Calu3 (cell line): ENCODE measurements at regions not wholly inside any gene's neighbourhood (a gene's known extent, or its start where the extent isn't known, plus 50 kb on each side); places are given as distances from the start of the nearest gene placed in this dataset.

Source experiments
- BruUV-seq: library from RNA; stranded (reverse); fragments of 400-500 nt; replicated peaks from 2 replicates; lab custom pipeline; 2021; lab: Mats Ljungman, UMichigan
- CTCF ChIA-PET: fragments of 300-600 bp; sonication (Branson Sonifier 250); formaldehyde crosslinking; loops from one replicate; lab custom pipeline; 2022; ENCODE audit warnings: antibody characterized with exemption; lab: Charles Lee
- DNase-seq: peaks from one replicate; pipeline ENCODE4 v3.0.0; 2022
- H3K27ac Mint-ChIP-seq: one replicate; pipeline ENCODE4 v1.8.0; 2022; ENCODE audit warnings: mixed read lengths; ENCODE audit not compliant: unreplicated experiment
- H3K27me3 Mint-ChIP-seq: one replicate; pipeline ENCODE4 v1.8.0; 2022; ENCODE audit warnings: mixed read lengths; ENCODE audit not compliant: unreplicated experiment
- H3K36me3 Mint-ChIP-seq: one replicate; pipeline ENCODE4 v1.8.0; 2022; ENCODE audit warnings: mild to moderate bottlenecking, moderate library complexity, mixed read lengths; ENCODE audit not compliant: insufficient read depth, unreplicated experiment
- H3K4me1 Mint-ChIP-seq: one replicate; pipeline ENCODE4 v1.8.0; 2022; ENCODE audit warnings: mild to moderate bottlenecking, low read depth, mixed read lengths; ENCODE audit not compliant: unreplicated experiment
- H3K4me3 Mint-ChIP-seq: one replicate; pipeline ENCODE4 v1.8.0; 2022; ENCODE audit warnings: mild to moderate bottlenecking, low read depth, moderate library complexity, mixed read lengths; ENCODE audit not compliant: unreplicated experiment
- H3K9me3 Mint-ChIP-seq: one replicate; pipeline ENCODE4 v1.8.0; 2022; ENCODE audit warnings: low read depth, mixed read lengths; ENCODE audit not compliant: unreplicated experiment
- intact Hi-C: fragments of 100-400 bp; cut with micrococcal nuclease; formaldehyde crosslinking; loops from one replicate; pipeline ENCODE4 v1.10.0; 2022; ENCODE audit not compliant: unreplicated experiment
- TF ChIP-seq, protein P1 (sequence below): fragments of 200-600 bp; IDR thresholded peaks from one replicate; pipeline ENCODE4 v1.8.0; 2022; ENCODE audit warnings: antibody characterized with exemption; ENCODE audit not compliant: unreplicated experiment

- CTCF ChIA-PET = no interaction called here
- no TSS peak for BruUV-seq
- no peak for DNase-seq
- peaks cover 21% of the 10 kb centered on the region for H3K4me1 Mint-ChIP-seq
- TF ChIP-seq, protein P1, sequence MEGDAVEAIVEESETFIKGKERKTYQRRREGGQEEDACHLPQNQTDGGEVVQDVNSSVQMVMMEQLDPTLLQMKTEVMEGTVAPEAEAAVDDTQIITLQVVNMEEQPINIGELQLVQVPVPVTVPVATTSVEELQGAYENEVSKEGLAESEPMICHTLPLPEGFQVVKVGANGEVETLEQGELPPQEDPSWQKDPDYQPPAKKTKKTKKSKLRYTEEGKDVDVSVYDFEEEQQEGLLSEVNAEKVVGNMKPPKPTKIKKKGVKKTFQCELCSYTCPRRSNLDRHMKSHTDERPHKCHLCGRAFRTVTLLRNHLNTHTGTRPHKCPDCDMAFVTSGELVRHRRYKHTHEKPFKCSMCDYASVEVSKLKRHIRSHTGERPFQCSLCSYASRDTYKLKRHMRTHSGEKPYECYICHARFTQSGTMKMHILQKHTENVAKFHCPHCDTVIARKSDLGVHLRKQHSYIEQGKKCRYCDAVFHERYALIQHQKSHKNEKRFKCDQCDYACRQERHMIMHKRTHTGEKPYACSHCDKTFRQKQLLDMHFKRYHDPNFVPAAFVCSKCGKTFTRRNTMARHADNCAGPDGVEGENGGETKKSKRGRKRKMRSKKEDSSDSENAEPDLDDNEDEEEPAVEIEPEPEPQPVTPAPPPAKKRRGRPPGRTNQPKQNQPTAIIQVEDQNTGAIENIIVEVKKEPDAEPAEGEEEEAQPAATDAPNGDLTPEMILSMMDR = no peak
- H3K27ac Mint-ChIP-seq = no peak overlapping the region
- H3K9me3 Mint-ChIP-seq = no peaks in the 10 kb centered on the region
- intact Hi-C loops = loop anchor here (5.0 kb wide), 1 partner anchor 238 kb away; no protein-coding TSS in a partner anchor
- H3K36me3 Mint-ChIP-seq = no peaks in the 10 kb centered on the region
- H3K4me3 Mint-ChIP-seq = no peak overlapping the region
- H3K27me3 Mint-ChIP-seq = peaks cover 3% of the 10 kb centered on the region
Measured at GRCh38 chr2:12105180-12105579, 358.7 kb downstream of the LPIN1 start.

DNA sequence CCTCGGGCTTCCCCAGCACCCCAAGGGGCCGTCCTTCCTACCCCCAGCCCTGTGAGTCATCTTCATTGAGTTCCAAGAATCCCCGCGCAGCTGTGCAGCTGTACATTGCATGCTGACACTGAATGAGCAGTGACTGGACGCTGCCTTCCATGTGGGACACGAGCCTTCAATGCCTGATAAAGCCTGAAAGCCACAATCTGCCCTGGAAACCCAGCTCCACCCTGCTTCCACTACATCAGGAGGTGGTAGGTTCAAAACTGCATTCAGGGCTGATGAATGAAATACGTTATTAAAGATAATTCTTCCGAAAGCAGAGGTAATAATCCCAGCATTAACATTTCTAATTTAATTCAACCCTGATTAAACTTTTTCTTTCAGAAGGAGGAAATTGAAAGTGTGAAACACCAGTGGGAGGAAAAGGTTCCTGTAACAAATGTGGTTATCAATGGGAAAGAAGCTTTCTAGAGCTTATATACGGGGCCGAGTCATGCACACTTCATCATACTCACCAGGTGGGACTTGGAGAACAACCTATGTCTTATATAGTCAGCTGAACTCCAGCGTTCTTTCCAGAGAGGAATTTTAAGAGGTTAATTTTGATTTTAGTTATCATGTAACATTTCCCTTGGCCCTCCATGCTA, 360.1 kb downstream of the LPIN1 start:
- peaks cover 14% of the 10 kb centered on the region for H3K27me3 Mint-ChIP-seq
- no peaks in the 10 kb centered on the region for H3K9me3 Mint-ChIP-seq
- H3K4me3 Mint-ChIP-seq = no peak overlapping the region
- TF ChIP-seq, protein P1 = no peak
- H3K36me3 Mint-ChIP-seq = no peaks in the 10 kb centered on the region
- H3K4me1 Mint-ChIP-seq = peaks cover 21% of the 10 kb centered on the region
- CTCF ChIA-PET = interaction anchor here (0.7 kb wide), 1 partner anchor 101 kb away, joined by 3 read pairs; no protein-coding TSS in a partner anchor
- H3K27ac Mint-ChIP-seq = no peak overlapping the region
- intact Hi-C loops = loop anchor here (5.0 kb wide), 1 partner anchor 239 kb away; no protein-coding TSS in a partner anchor
- no TSS peak for BruUV-seq
- peak; percentile 64 for DNase-seq

DNA sequence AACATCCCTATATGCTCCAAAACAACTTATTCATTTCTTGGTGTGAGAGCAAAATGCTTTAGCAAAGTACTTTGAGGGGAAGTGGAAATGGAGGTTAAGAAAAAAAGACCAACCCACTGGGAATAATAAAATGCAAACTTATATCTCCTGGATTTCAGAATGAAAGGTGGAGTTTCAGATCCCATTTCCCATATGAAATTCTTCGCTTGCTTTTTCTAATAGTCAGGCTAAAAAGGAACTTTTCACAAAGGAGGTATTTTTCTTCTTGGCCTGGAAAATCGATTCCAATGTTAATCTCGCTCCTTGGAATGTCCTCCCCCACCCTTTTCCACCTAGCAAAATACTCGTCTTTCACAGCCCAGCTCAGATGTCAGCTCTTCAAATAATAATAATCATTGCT, 360.9 kb downstream of the LPIN1 start:
- H3K4me1 Mint-ChIP-seq = peaks cover 21% of the 10 kb centered on the region

DNA sequence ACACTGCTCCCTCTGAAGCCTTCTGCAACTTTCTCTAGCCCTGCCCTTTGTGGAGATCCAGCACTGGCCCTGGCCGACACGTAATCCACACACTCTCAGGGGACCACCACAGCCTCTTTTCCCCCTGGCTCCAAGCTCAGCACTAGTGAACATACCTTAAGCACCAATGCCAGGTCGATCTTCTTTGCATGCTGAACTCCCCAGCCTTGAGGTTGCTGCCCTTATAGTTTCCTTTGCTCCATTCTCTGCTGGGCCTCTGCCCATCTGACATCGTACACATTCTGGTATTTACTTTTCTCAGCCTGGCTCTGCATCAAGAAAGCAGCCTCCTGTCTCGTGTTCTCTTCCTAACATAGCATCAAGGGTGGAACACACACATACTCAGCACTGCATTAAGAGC, 361.5 kb downstream of the LPIN1 start:
- CTCF ChIA-PET = interaction anchor here (0.6 kb wide), 1 partner anchor 368 kb away, joined by 3 read pairs; no protein-coding TSS in a partner anchor
- intact Hi-C loops = loop anchor here (5.0 kb wide), 1 partner anchor 241 kb away; no protein-coding TSS in a partner anchor
- DNase-seq = no peak
- Mint-ChIP-seq H3K9me3 (no peaks in the 10 kb centered on the region), H3K27me3 (peaks cover 22% of the 10 kb centered on the region), H3K27ac (no peak overlapping the region), H3K4me3 (no peak overlapping the region), H3K4me1 (peaks cover 21% of the 10 kb centered on the region), H3K36me3 (no peaks in the 10 kb centered on the region)
- TF ChIP-seq, protein P1 = no peak
- no TSS peak for BruUV-seq

More for the DNA sequence above, 360.9 kb downstream of the LPIN1 start:
- TF ChIP-seq, protein P1 = no peak
- DNase-seq = no peak
- intact Hi-C loops = loop anchor here (5.0 kb wide), 1 partner anchor 240 kb away; no protein-coding TSS in a partner anchor
- CTCF ChIA-PET = no interaction called here
- H3K9me3 Mint-ChIP-seq = no peaks in the 10 kb centered on the region
- peaks cover 16% of the 10 kb centered on the region for H3K27me3 Mint-ChIP-seq
- H3K27ac Mint-ChIP-seq = no peak overlapping the region
- no peak overlapping the region for H3K4me3 Mint-ChIP-seq
- no peaks in the 10 kb centered on the region for H3K36me3 Mint-ChIP-seq
- no TSS peak for BruUV-seq
